ENCODE measurements at regions not wholly inside any gene's neighbourhood (a gene's known extent, or its start where the extent isn't known, plus 50 kb on each side); places are given as distances from the start of the nearest gene placed in this dataset.

DNA sequence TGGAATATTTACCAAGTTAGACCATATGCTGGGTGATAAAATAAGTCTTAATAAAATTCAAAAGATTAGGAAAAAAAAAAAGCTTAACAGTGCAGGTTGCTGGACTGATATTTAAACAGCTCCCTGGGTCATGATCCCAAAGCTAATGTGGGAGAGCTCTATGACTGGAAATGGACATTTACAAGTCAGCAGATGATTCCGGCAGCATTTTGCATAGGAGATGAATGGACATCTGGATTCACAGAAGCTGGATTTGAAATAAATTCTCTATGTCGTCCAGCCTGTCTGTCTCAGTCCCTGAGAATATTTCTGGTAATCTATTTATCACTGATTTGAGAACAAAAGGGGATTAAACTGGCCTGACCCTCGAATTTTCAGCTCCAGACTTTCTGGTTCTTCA lies 52.3 kb upstream of the KLHL25 start:
- no peak for DNase-seq (ENCODE audit: low spot score)

DNA sequence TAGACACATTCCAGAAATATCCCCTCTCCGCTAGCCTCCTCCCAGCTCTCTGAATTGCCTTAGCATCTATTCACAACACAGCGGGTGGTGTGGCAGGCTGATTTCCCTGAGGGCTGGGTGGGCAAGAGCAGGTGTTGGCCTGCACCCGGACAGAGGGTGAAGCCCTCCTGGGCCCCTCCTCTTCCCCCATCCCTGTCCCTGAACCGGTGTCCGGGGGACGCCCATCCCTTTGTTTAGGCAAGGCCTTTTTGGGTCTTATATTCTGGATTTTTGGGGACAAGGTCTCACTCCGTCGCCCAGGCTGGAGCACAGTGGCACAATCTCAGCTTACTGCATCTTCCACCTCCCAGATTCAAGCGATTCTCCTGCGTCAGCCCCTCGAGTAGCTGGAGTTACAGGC lies 55.2 kb upstream of the KLHL25 start:
- no peak for DNase-seq (ENCODE audit: low spot score)

DNA sequence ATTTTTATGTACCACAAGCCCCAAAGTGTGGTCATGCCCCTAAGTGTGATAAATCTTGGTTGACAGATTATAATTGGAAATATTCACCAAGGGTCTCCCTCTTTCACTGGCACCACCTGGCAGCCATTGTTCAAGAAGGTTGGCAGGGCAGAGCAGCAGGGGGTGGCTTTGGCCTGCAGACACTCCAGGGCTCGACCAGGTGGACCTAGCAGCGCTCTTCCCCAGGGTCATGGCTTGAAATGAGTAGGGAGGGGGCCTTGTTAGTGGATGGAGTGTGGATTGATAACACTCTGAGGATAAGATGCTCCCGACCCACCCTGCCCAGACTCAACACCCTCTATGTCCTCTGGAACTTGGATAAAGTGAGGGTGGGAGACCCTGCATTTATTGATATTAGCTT lies 58.2 kb upstream of the KLHL25 start:
- no peak for DNase-seq (ENCODE audit: low spot score)

DNA sequence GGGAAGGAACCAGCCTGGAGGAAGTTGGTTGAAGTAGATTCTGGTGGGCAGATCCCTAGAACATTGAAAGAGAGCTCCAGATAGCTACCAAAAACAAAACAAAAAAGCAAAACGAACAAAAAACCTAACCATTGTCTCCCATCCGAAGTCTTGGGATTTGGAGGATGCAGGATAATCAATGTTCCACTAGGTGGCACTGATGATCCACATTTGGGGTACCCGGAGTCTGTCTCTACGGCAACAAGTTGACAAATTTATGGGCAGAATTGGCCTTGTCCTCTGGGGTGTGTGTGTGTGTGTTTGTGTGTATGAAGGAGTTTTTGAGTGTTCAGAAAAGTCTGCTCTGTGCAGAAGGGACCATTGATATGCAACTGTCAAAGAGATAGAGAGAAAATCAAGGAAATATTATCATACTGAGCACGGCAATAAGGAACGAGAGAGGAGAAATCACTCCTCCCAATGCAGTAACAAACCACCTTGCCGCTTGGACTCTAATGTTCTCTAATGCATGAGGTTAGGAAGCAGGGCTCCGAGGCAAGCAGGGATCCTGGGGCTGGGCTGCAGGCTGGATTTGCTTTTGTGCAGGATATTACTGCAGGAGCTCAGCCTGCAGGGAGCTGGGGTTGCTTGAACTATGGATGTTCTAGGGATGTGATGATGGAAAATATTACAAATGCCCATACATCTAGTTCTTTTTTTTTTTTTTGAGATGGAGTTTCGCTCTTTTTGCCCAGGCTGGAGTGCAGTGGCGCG lies 59.8 kb upstream of the KLHL25 start:
- DNase-seq (ENCODE audit: low spot score): peak; percentile 48

DNA sequence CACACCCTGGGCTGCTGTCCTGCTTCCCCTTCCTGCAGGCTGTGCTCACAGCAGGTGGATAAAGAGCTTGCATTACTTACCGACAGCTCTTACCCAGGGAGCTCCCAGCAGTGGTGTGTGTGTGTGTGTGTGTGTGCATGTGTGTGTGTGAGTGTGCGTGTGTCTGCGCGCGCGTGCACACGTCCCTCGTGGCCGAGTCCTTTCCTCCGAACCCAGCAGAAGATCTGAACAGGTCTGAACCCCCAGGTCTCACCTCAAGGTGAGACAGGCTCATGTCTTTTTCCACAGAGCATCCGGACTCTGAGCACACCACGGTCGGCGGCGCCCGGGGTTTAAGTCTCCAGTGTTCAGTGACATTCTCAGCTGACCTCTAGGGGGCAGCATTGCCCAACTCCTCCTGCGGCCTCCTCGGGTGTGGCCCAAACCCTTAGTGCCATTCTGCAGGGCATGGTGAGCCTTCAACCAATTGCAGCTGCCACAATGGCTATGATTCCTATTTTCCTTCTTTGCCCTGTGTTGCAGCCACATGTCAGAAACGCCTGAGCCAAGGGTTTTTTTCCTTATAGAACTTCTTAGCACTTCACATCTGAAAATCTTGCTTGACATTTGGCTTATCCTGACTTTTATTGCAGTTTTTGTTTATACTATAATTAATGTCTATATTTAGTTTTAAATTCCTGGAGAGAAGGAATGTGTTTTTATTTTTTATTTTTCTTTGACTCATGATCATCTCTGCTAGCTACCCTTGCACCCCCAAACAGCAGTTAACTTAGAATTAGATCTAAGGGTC lies 64.1 kb upstream of the KLHL25 start:
- DNase-seq (ENCODE audit: low spot score): peak; percentile 51

DNA sequence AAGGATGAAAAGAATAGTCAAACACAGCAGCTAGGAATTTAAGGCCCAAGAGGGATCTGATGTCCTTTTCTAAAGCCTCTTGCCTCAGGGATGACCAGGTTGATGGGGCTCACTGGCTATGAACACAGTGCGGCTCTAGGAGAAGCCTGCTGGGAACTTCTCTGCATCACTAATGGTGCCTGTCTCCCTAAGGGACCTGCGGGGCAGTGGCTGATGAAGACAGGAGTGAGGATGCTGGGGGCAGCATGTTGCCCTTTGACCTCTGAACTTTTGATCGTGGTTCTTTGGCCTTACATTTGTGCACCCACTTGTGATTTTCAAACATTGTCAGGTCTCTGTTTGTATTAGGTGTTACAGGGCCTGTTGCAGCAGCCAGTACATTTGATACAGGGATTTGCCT lies 64.9 kb upstream of the KLHL25 start:
- DNase-seq (ENCODE audit: low spot score): no peak

DNA sequence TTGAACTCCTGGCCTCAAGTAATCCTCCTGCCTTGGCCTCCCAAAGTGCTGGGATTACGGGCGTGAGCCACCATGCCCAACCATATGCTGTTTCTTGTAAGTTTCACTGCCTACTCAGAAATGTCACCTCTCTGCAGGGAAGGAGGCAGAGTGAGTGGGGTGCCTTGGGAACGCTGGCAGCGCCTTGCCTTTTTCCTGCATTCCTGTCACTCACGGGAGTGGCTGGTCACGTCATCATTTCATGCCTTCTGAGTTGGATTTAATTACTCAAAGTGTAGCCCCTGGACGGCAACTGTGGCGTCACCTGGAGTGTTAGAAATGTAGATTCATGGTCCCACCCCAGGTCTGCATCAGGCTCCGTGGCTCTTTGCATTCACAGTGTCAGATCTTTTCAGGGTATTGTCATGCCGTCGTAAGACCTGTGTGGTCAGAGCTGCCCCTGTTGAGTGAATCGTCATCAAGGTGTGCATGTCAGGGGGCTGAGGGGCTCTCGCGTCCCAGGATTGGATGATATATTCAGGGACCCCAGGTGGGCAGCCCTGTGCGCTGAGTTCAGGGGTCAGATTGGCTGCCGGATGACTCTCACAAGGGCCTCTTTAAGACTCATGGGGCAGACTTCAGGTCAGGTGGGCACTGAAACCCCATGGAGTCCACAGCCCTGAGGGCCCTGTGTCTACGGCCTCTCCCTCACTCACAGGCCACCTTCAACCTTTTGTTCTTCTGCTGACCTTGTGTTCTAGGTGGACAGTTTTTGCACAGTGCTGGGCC lies 65.9 kb upstream of the KLHL25 start:
- no peak for DNase-seq (ENCODE audit: low spot score)

DNA sequence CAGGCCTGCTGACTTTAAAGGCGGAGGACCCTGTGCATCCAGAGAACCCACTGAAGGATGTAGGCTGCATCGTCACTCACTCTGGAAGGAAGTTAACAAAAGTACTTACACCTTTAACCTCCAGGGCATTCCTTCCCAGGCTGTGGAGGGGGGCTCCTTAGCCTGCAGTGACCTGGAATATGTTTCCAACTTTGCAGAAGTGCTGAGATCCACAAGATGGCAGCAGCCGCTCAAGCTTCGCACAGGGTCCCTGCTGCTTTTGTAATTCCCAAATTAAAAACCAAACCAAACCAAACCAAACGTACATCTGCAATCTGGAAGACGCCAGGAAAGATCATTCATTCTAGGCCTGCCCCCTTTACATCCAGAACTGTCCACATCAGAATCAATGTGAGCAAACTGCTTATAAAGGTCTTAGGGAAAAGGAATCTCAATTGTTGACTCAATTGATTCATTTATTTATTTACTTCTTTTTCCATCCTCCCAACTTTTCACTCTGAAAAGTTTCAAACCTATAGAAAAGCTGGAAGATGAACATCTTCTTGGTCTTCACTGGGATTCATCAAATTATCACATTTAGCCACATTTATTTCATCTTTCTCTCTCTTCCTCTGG lies 70.5 kb upstream of the KLHL25 start:
- no peak for DNase-seq (ENCODE audit: low spot score)

DNA sequence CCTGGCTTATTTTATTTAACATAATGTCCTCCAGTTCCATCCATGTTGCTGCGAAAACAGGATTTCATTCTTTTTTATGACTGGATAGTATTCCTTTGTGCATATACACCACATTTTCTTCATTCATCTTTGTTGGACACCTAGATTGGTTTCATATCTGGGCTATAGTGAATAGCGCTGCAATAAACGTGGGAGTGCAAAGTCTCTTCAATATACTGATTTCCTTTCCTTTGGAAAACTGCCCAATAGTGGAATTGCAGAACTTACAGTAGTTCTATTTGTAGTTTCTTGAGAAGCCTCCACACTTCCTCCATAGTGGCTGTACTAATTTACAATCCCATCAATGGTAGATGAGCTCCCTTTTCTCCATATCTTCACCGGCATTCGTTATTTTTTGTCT lies 72.5 kb upstream of the KLHL25 start:
- no peak for DNase-seq (ENCODE audit: low spot score)

DNA sequence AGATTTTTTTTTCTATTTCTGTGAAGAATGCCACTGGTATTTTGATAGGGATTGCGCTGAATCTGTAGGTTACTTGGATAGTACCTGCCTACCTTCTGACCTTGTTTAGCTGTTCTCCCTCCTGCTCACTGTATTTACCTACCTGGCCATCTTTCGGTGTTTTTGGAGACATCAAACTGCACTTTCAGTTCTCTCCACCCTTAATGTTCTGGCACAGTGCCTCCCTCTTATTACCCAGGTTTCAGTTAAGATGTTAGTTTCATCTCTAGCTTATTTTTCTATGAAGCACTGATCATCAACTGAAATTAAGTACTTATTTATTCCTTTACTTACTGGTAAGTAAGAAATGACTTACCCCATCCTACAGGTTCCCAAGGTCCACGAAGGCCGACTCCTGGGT lies 74.4 kb upstream of the KLHL25 start:
- no peak for DNase-seq (ENCODE audit: low spot score)

DNA sequence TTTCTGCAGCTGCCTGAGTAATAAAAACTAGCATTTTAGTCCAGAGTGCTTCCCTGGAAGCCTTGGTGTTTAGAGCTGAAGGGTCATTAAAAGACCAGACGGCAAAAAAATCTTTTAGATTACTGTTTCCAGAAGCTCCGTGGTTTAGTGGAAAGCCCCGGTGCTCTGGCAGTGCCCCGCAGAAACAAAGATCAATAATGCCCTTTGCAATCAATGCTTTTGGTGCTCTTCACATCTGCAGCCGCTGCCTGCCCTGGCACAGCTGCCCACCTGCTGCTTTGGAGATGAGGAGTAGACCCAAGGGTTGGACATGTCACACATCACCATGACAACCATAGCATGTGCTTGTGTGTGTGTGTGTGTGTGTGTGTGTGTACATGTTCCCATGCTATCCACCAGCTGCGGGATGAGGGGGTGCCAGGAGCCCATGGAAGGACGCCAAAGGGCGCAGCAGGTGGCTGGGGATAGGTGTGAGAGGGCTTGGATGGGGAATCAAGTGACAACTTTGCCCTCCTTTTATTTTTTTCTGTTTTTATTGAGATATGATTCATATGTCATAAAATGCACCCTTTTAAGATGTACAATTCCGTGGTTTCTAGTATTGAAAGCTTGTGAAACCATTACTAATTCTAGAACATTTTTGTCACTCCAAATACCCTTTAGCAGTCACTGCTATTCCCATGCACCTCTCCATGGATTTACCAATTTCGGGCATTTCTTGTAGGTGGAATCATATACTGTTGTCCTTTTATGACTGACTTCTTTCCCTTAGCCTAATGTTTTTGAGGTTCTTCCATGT lies 75.7 kb upstream of the KLHL25 start:
- no peak for DNase-seq (ENCODE audit: low spot score)

DNA sequence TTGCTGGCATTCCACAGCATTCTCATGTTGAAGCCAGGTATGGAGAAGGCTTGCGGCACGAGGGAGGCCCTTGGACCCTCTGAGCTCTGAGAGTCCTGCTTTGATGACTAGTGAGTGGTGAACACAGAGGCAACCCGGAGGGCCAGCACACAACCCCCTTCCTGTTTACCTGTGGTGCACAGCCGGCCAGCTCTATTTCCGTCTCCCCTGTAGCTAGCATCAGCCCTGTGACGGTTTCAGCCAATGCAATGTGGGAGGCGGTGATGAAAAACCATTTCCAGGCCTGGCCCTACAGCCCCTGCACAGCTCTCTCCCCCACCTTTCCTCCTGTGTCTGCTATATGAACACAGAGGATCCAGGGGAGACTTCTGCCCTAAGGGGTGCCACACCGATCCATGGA lies 76.8 kb upstream of the KLHL25 start:
- no peak for DNase-seq (ENCODE audit: low spot score)

DNA sequence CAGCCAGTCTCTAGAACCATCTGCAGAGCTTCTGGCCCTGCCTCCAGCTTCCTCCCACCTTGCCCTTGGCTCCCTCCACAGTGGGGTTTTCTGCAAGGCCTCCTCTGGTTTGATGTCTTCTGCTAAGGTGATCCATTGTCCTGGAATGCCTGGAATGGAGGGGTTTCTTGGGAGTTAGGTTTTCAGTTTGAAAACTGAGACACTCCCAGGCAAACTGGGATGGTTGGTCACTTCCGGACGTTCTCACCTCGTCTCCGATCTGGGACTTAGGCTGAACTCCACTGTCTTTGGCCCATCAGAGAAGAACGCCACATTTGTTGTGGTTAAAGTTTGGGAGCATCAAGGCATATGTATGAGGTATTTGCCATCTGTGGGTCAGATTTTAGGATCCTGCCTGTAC lies 77.4 kb upstream of the KLHL25 start:
- DNase-seq (ENCODE audit: low spot score): no peak

DNA sequence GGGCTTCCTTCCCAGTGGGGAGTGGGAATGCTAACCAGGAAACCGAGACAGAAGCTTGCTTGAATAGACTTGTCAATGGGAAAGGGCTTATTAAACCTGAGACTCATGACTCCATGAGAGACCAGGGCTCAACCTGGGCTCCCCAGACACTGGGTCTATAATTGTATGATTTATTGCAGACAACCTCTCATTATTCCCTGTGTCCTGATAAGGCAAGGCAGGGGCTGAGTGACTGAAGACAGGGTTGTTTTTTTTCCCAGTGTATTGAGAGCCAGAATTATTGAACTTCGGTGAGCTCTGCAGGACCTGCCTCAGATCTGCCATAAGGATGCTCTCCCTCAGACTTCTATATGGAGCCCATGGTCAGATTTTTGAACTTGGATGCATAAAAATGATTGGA lies 79.5 kb upstream of the KLHL25 start:
- DNase-seq (ENCODE audit: low spot score): no peak

DNA sequence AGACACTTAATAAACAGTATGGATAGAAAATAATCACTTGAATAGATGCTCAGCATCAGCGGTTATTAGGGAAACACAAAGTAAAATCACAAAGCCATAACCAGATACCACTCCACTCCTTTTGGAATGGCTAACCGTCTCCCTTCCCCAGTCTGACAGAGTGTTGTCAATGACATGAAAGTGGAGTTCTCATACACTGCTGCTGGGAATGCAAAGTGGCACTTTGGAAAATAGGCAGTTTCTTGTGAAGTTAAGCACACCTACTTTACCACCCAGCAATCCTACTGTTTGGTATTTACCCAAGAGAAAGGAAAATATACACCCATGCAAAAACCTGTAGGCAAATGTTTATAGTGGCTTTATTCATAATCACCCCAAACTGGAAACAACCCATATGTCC lies 81.0 kb upstream of the KLHL25 start:
- no peak for DNase-seq (ENCODE audit: low spot score)

DNA sequence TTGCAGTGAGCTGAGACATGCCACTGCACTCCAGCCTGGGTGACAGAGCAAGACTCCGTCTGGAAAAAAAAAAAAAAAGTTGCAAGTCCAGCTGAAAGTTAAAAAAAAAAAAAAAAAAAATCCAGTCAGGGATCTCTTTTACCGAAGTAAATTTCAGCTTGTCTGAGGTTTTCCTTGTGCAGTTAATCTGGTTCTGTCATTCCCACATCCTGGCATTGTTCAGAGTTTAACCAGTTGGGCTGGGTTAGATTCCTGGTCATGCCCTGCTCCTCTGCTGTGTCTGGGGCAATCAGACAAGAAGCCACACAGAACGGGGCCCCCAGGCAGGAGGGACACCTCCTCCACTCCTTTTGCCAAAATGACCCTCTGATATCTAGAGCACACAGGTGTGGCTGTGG lies 84.1 kb upstream of the KLHL25 start:
- DNase-seq (ENCODE audit: low spot score): no peak

DNA sequence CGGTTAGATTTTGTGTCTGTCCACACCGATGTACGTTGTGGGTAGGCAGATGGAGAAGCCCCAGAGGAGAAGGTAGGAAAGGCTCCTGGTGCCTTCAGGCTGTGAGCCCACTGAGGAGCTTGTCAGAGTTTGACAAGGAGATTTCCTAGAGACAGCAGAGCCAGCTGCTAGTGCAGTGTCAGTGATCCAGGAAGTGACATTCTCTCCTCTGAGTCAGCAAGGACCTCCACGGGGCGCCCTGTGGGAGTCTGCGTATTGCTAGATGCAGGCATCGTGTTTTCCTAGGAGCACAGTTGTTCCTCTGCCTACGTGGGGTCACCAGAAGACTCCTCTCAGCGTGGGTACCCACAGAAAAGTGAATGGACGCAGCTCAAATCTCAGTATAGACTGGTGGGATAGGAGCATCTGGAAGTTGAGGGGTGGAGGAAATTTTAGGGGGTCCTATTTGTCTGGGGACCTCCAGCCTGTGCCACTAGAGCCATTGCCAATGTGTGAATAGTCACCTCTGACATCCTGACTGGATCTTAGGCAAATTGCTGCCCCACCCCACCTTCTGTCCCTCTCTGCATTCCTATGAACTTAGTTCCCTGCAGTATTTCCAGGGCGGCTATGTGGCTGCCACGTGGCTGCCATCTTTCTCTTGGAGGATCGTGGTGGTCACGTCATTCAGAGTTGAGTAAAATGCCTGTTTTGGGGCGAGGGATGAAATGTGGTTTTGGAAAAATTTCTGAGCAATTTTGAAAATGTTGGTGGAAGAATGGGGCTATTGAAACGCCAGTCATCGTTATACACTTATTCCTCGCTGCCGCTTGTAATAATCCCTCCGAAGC lies 84.8 kb upstream of the KLHL25 start:
- DNase-seq (ENCODE audit: low spot score): no peak

DNA sequence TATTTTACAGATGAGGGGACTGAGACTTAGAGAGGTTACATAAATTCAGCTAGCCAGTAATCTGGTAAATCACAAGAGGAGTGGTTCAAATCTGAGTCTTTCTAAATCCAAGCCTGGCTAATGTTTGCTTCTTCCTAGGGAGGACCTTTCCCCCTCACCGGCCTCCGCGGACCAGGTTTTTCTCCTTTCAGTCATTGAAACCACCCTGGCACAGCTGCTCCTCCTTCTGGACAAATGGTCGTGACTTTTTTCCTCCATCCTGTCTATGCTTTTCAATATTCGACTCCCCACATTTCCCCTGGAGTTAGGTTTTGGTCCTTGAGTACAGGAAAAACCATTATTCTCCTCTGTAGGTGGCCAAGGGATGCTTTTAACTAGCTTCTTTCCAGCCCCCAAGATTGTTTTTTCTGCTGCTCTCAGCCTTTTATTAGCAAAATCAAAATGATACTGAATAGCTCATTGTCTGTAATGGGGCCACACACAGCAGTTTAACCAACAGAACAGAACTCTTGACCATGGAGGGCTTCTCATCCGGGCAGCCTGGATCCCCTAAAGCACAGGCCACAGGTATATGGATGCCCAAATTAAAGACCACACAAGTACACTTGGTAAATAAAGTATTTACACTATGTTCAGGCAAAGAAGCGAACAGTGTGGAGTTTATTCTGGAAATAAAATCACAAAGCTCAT lies 85.9 kb upstream of the KLHL25 start:
- DNase-seq (ENCODE audit: low spot score): no peak

DNA sequence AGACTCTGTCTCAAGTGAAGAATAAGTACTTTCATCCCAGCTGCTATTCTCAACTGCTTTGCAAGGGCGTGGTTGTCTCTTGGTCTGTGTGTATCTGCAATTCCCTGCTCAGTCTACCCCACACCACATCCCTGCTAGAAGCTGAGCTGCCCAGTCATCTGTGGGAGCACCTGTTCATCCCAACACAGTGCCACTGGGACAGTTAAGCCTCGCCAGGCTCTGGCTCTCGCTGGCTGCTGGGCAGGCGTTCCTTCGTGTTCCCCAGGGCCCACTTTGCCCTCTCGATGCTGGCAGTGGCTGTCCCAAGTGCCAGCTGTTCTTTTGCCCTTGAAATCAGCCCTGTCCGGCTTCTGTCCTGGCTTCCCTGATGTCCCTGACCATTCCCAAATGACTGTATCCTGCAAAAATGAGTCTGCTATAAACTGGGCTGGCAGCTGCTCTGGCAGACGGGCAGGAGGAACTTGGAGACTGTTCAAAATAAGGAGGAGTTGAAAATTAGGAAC lies 91.6 kb upstream of the KLHL25 start:
- no peak for DNase-seq (ENCODE audit: low spot score)

Data from mucosa of gallbladder (tissue), 1 donor.